Neural cell (in vitro differentiated cells): ENCODE measurements at regions not wholly inside any gene's neighbourhood (a gene's known extent, or its start where the extent isn't known, plus 50 kb on each side); places are given as distances from the start of the nearest gene placed in this dataset.

Experiments used
- CTCF ChIP-seq: fragments of 450-650 bp; IDR thresholded peaks from 2 replicates; pipeline ENCODE4 v1.5.1; 2014; ENCODE audit warnings: antibody characterized with exemption, mild to moderate bottlenecking, moderate library complexity; ENCODE audit not compliant: poor library complexity, severe bottlenecking
- TF ChIP-seq, protein P1 (sequence below): IDR thresholded peaks from 2 replicates; pipeline ENCODE4 v1.6.1; 2012; ENCODE audit warnings: borderline replicate concordance

GRCh38 chr16:5433587-5433986, 336.0 kb upstream of the EEF2KMT start:
- TF ChIP-seq, protein P1, sequence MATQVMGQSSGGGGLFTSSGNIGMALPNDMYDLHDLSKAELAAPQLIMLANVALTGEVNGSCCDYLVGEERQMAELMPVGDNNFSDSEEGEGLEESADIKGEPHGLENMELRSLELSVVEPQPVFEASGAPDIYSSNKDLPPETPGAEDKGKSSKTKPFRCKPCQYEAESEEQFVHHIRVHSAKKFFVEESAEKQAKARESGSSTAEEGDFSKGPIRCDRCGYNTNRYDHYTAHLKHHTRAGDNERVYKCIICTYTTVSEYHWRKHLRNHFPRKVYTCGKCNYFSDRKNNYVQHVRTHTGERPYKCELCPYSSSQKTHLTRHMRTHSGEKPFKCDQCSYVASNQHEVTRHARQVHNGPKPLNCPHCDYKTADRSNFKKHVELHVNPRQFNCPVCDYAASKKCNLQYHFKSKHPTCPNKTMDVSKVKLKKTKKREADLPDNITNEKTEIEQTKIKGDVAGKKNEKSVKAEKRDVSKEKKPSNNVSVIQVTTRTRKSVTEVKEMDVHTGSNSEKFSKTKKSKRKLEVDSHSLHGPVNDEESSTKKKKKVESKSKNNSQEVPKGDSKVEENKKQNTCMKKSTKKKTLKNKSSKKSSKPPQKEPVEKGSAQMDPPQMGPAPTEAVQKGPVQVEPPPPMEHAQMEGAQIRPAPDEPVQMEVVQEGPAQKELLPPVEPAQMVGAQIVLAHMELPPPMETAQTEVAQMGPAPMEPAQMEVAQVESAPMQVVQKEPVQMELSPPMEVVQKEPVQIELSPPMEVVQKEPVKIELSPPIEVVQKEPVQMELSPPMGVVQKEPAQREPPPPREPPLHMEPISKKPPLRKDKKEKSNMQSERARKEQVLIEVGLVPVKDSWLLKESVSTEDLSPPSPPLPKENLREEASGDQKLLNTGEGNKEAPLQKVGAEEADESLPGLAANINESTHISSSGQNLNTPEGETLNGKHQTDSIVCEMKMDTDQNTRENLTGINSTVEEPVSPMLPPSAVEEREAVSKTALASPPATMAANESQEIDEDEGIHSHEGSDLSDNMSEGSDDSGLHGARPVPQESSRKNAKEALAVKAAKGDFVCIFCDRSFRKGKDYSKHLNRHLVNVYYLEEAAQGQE = no peak
- TF ChIP-seq CTCF = no peak
